SK-N-SH treated with all-trans-retinoic acid at 6 μM for 48 hours (cell line): ENCODE measurements at regions not wholly inside any gene's neighbourhood (a gene's known extent, or its start where the extent isn't known, plus 50 kb on each side); places are given as distances from the start of the nearest gene placed in this dataset.
"Not testable (repeated sequence)": the region's sequence is repeated elsewhere in the genome, so short reads cannot be mapped to it uniquely, and the experiment has no call there.

ENCODE experiments used
- ARNTL ChIP-seq: fragments of 450-650 bp; formaldehyde crosslinking; IDR thresholded peaks from 2 replicates; pipeline ENCODE4 v1.5.0; 2020; ENCODE audit warnings: low read depth, mild to moderate bottlenecking, moderate library complexity, borderline replicate concordance
- ISL1 ChIP-seq: fragments of 250-450 bp; sonication (Bioruptor Pico); IDR thresholded peaks from 2 replicates; pipeline ENCODE4 v2.1.2; 2022; ENCODE audit warnings: mild to moderate bottlenecking, moderate library complexity
- TOX ChIP-seq: fragments of 250-450 bp; sonication (Bioruptor Pico); IDR thresholded peaks from 2 replicates; pipeline ENCODE4 v1.8.0; 2021; ENCODE audit warnings: mild to moderate bottlenecking, moderate library complexity, borderline replicate concordance
- ZFP3 ChIP-seq: fragments of 250-450 bp; sonication (Bioruptor Pico); IDR thresholded peaks from 2 replicates; pipeline ENCODE4 v1.5.0; 2020; ENCODE audit warnings: mild to moderate bottlenecking, moderate library complexity
- TF ChIP-seq, protein P1 (sequence below): fragments of 250-450 bp; sonication (Bioruptor Pico); IDR thresholded peaks from 2 replicates; pipeline ENCODE4 v1.5.1; 2021; ENCODE audit warnings: mild to moderate bottlenecking, moderate library complexity
- TF ChIP-seq, protein P2 (sequence below): fragments of 250-450 bp; sonication (Bioruptor Pico); IDR thresholded peaks from 2 replicates; pipeline ENCODE4 v1.8.0; 2020; ENCODE audit warnings: mild to moderate bottlenecking, moderate library complexity, borderline replicate concordance
- TF ChIP-seq, protein P3 (sequence below): fragments of 250-450 bp; sonication (Bioruptor Pico); IDR thresholded peaks from 2 replicates; pipeline ENCODE4 v1.8.0; 2021; ENCODE audit warnings: low read depth, mild to moderate bottlenecking, moderate library complexity, borderline replicate concordance
- TF ChIP-seq, protein P4 (sequence below): fragments of 250-450 bp; sonication (Bioruptor Pico); IDR thresholded peaks from 2 replicates; pipeline ENCODE4 v1.5.1; 2020; ENCODE audit warnings: low read depth, mild to moderate bottlenecking, moderate library complexity

DNA sequence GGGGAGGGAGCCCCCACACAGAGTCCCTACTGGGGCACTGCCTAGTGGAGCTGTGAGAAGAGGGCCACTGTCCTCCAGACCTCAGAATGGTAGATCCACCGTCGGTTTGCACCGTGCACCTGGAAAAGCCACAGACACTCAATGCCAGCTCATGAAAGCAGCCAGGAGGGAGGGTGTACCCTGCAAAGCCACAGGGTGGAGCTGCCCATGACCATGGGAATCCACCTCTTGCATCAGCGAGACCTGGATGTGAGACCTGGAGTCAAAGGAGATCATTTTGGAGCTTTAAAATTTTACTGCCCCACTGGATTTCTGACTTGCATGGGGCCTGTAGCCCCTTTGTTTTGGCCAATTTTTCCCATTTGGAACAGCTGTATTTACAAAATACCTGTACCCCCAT, 188.1 kb upstream of the IRX4 start:
- not testable (repeated sequence) for TF ChIP-seq ZFP3 (CRISPR knock-in tag); ARNTL (CRISPR knock-in tag); ISL1; TOX (CRISPR knock-in tag)
- TF ChIP-seq, protein P1, sequence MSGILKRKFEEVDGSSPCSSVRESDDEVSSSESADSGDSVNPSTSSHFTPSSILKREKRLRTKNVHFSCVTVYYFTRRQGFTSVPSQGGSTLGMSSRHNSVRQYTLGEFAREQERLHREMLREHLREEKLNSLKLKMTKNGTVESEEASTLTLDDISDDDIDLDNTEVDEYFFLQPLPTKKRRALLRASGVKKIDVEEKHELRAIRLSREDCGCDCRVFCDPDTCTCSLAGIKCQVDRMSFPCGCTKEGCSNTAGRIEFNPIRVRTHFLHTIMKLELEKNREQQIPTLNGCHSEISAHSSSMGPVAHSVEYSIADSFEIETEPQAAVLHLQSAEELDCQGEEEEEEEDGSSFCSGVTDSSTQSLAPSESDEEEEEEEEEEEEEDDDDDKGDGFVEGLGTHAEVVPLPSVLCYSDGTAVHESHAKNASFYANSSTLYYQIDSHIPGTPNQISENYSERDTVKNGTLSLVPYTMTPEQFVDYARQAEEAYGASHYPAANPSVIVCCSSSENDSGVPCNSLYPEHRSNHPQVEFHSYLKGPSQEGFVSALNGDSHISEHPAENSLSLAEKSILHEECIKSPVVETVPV (CRISPR knock-in tag), result not testable (repeated sequence)
- TF ChIP-seq, protein P2, sequence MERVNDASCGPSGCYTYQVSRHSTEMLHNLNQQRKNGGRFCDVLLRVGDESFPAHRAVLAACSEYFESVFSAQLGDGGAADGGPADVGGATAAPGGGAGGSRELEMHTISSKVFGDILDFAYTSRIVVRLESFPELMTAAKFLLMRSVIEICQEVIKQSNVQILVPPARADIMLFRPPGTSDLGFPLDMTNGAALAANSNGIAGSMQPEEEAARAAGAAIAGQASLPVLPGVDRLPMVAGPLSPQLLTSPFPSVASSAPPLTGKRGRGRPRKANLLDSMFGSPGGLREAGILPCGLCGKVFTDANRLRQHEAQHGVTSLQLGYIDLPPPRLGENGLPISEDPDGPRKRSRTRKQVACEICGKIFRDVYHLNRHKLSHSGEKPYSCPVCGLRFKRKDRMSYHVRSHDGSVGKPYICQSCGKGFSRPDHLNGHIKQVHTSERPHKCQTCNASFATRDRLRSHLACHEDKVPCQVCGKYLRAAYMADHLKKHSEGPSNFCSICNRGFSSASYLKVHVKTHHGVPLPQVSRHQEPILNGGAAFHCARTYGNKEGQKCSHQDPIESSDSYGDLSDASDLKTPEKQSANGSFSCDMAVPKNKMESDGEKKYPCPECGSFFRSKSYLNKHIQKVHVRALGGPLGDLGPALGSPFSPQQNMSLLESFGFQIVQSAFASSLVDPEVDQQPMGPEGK (CRISPR knock-in tag), result not testable (repeated sequence)
- TF ChIP-seq, protein P3, sequence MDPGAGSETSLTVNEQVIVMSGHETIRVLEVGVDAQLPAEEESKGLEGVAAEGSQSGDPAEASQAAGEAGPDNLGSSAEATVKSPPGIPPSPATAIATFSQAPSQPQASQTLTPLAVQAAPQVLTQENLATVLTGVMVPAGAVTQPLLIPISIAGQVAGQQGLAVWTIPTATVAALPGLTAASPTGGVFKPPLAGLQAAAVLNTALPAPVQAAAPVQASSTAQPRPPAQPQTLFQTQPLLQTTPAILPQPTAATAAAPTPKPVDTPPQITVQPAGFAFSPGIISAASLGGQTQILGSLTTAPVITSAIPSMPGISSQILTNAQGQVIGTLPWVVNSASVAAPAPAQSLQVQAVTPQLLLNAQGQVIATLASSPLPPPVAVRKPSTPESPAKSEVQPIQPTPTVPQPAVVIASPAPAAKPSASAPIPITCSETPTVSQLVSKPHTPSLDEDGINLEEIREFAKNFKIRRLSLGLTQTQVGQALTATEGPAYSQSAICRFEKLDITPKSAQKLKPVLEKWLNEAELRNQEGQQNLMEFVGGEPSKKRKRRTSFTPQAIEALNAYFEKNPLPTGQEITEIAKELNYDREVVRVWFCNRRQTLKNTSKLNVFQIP, result not testable (repeated sequence)
- TF ChIP-seq, protein P4, sequence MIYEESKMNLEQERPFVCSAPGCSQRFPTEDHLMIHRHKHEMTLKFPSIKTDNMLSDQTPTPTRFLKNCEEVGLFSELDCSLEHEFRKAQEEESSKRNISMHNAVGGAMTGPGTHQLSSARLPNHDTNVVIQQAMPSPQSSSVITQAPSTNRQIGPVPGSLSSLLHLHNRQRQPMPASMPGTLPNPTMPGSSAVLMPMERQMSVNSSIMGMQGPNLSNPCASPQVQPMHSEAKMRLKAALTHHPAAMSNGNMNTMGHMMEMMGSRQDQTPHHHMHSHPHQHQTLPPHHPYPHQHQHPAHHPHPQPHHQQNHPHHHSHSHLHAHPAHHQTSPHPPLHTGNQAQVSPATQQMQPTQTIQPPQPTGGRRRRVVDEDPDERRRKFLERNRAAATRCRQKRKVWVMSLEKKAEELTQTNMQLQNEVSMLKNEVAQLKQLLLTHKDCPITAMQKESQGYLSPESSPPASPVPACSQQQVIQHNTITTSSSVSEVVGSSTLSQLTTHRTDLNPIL, result not testable (repeated sequence)
